Lower lobe of right lung (tissue), 2 donors: ENCODE measurements at regions not wholly inside any gene's neighbourhood (a gene's known extent, or its start where the extent isn't known, plus 50 kb on each side); places are given as distances from the start of the nearest gene placed in this dataset.
A peak's percentile ranks its signal among the peaks of the same experiment; 100 is the strongest.

Source experiments
- ATAC-seq, 2 donors: fragments of 200-7000 bp; cut with Tn5 transposase; one replicate each; pipeline ENCODE4 v1.9.1; 2020 to 2022; ENCODE audit warnings: mild to moderate bottlenecking in 2 of 2, moderate library complexity in 2 of 2
- DNase-seq: peaks from one replicate; pipeline ENCODE4 v3.0.0-alpha.2; 2020
- H3K27ac ChIP-seq: fragments of 200-600 bp; one replicate; pipeline ENCODE4 v1.8.0; 2022
- H3K27me3 ChIP-seq: fragments of 200-600 bp; one replicate; pipeline ENCODE4 v1.8.0; 2022; ENCODE audit warnings: low read depth
- H3K36me3 ChIP-seq: fragments of 200-600 bp; one replicate; pipeline ENCODE4 v1.8.0; 2022; ENCODE audit warnings: mild to moderate bottlenecking
- H3K4me1 ChIP-seq: fragments of 200-600 bp; one replicate; pipeline ENCODE4 v1.8.0; 2022
- H3K4me3 ChIP-seq: fragments of 200-600 bp; one replicate; pipeline ENCODE4 v1.8.0; 2022; ENCODE audit warnings: mild to moderate bottlenecking
- H3K9me3 ChIP-seq: fragments of 200-600 bp; one replicate; pipeline ENCODE4 v1.8.0; 2022
- intact Hi-C: fragments of 100-400 bp; cut with DNase I; formaldehyde crosslinking; loops from one replicate; pipeline ENCODE4 v1.11.0; 2022
- TF ChIP-seq, protein P1 (sequence below): fragments of 200-600 bp; IDR thresholded peaks from one replicate; pipeline ENCODE4 v1.8.0; 2022; ENCODE audit warnings: antibody characterized with exemption, mild to moderate bottlenecking
- donor health status: DM: no; HTN: yes; CAD: no; lungs with severe emphysema.

DNA sequence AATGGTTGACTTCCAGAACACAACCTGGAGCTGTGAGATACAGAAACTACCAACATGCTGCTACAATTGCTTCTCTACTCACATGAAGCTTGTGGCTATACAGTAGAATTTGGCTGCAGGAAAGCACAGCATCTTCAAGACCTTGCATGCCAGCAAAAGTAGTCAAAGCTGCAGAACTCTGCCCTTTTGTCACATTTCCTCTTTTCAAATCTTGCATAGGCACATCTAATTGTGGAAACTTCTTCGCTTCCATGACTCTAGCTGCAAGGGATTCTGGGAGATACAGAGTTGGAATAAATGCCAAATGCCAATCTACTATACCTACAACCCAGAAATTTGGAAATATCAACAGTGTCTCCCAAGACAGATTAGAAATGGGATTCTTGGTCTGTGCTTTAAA lies 462.2 kb downstream of the FOXO1 start:
- Histone ChIP-seq H3K4me3 (no peak overlapping the region), H3K9me3 (no peaks in the 10 kb centered on the region), H3K4me1 (no peaks in the 10 kb centered on the region), H3K27me3 (no peaks in the 10 kb centered on the region), H3K36me3 (no peaks in the 10 kb centered on the region), H3K27ac (no peak overlapping the region)
- TF ChIP-seq, protein P1, sequence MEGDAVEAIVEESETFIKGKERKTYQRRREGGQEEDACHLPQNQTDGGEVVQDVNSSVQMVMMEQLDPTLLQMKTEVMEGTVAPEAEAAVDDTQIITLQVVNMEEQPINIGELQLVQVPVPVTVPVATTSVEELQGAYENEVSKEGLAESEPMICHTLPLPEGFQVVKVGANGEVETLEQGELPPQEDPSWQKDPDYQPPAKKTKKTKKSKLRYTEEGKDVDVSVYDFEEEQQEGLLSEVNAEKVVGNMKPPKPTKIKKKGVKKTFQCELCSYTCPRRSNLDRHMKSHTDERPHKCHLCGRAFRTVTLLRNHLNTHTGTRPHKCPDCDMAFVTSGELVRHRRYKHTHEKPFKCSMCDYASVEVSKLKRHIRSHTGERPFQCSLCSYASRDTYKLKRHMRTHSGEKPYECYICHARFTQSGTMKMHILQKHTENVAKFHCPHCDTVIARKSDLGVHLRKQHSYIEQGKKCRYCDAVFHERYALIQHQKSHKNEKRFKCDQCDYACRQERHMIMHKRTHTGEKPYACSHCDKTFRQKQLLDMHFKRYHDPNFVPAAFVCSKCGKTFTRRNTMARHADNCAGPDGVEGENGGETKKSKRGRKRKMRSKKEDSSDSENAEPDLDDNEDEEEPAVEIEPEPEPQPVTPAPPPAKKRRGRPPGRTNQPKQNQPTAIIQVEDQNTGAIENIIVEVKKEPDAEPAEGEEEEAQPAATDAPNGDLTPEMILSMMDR: no peak
- intact Hi-C loops: no loop called here
- DNase-seq: no peak
- ATAC-seq: no peak

DNA sequence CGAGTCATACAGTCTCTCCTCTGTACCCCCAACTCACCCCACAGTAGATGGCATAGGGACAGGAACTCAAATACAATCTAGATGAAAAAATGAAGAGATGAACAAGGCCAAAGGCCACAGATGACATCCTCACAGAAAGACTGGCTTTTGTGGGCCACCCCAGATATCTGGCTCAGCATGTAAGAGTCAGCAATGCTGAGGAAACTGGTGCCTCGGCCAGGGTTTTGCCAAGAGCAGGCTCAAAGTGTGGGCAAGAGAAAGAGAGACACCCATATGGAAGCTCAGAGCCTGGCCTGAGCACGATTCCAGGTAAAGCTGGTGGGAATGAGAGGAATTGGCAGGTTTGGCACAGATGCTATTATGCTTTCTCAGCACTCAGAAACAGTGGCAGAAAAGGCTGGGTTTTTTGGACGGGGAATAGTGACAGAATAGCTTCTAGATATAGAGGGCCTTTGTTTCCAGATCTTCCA lies 460.6 kb downstream of the FOXO1 start:
- intact Hi-C loops: no loop called here
- ATAC-seq: no peak
- Histone ChIP-seq H3K27ac (no peak overlapping the region), H3K27me3 (no peaks in the 10 kb centered on the region), H3K4me3 (no peak overlapping the region), H3K9me3 (no peaks in the 10 kb centered on the region), H3K36me3 (no peaks in the 10 kb centered on the region), H3K4me1 (no peaks in the 10 kb centered on the region)
- TF ChIP-seq, protein P1: no peak
- DNase-seq: no peak

DNA sequence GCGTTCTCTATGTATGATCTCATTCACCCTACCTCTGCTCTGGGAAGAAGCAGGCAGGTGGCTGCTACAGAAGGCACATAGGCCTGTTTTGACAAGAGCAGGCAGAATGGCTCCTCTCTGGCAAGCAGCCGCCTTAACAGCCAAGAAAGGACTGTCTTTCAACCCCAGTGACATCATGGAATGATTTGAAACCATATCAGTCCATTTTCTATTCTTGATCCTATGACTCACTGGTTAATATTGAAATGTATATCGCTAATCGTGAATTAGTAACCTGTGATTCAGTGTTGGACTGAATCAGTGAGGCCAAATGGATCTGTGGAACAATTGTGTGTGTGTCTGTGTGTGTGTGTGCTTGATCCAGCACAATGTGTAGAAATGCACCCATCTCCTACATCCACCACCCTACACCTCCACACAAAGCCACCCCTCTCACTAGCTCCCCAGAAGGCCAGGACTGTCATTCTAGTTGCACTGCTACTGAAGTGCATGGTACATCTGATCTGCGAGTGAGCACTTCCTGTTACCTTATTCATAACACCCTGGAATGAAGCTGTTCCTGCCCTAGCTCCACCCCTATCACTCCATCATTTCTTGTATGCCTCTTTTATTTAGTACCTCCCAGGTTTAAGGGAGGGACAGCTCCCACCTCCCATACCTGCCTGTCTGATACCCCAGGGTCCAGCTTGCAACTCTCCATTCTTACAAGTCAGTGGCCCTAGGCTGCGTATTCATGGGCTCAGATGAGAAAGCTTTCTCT lies 460.0 kb downstream of the FOXO1 start:
- H3K4me1 ChIP-seq: no peaks in the 10 kb centered on the region
- no peak overlapping the region for H3K4me3 ChIP-seq
- TF ChIP-seq, protein P1: no peak
- H3K9me3 ChIP-seq: no peaks in the 10 kb centered on the region
- ATAC-seq (peak; percentile 52 to 53), DNase-seq (no peak)
- intact Hi-C loops: no loop called here
- no peaks in the 10 kb centered on the region for H3K36me3 ChIP-seq
- H3K27ac ChIP-seq: peak overlapping the region; percentile 13
- no peaks in the 10 kb centered on the region for H3K27me3 ChIP-seq

DNA sequence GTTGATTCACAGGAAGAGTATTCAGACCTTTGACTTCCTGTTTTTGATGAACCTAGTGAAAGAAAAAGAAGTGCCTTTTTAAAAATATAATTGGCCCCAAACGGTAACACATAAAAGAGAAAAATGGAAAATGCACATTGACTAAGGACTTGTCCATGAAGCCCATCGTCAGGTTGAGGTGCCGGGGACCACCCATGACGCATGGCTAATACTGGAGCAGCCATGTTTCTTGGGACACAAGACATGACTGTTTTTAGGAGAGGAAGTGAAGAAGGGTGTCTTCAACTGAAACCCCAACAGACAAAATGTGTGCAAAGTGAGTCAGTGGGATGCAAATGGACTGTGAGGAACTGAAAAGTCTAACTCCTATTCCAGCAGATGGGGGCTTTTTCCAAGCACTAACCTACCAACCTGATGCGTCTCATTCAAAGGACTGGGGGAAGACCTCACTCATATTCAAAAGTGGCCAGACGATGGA lies 459.4 kb downstream of the FOXO1 start:
- no peaks in the 10 kb centered on the region for H3K36me3 ChIP-seq
- no peaks in the 10 kb centered on the region for H3K27me3 ChIP-seq
- TF ChIP-seq, protein P1: no peak
- DNase-seq (no peak), ATAC-seq (no peak)
- intact Hi-C loops: no loop called here
- H3K9me3 ChIP-seq: no peaks in the 10 kb centered on the region
- no peaks in the 10 kb centered on the region for H3K4me1 ChIP-seq
- H3K4me3 ChIP-seq: no peak overlapping the region
- peak overlapping the region; percentile 13 for H3K27ac ChIP-seq

DNA sequence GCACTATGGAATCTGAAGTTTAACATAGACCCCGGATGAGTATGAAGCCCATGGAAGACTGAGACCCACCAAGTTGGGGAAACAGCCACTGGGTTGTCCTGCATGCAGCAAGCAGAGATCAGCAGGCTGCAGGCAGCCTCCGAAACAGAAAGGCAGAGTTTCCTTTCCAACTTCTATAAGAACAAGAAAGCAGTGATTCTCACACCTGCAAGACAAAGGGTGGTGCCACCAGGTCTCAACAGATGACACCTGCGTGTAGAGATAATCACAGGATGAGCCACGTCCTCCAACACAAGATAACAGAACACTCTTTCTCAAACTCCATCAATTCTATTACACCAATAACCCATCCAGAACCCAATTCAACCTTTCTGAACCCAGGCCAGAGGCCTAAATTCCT lies 457.9 kb downstream of the FOXO1 start:
- Histone ChIP-seq H3K4me3 (no peak overlapping the region), H3K4me1 (no peaks in the 10 kb centered on the region), H3K9me3 (no peaks in the 10 kb centered on the region), H3K36me3 (no peaks in the 10 kb centered on the region), H3K27ac (no peak overlapping the region), H3K27me3 (no peaks in the 10 kb centered on the region)
- intact Hi-C loops: no loop called here
- no peak for DNase-seq
- ATAC-seq: no peak
- TF ChIP-seq, protein P1: no peak
